Glomerular visceral epithelial cell (primary cell): ENCODE measurements at regions not wholly inside any gene's neighbourhood (a gene's known extent, or its start where the extent isn't known, plus 50 kb on each side); places are given as distances from the start of the nearest gene placed in this dataset.

Experiments used
- DNase-seq: peaks from one replicate; pipeline ENCODE4 v3.0.0-alpha.2; 2016; ENCODE audit errors: extremely low spot score

- no peak for DNase-seq
These were observed 60.8 kb upstream of the WLS start for GRCh38 chr1:68293122-68293521.

GRCh38 chr1:68291688-68292384, 59.5 kb upstream of the WLS start:
- no peak for DNase-seq

GRCh38 chr1:68287241-68287640, 54.9 kb upstream of the WLS start:
- DNase-seq, result no peak

- no peak for DNase-seq
These were observed 52.7 kb upstream of the WLS start for GRCh38 chr1:68285046-68285445.

GRCh38 chr1:68281946-68282615, 49.8 kb upstream of the WLS start:
- DNase-seq, result no peak
